OCI-LY3 (cell line): ENCODE measurements at regions not wholly inside any gene's neighbourhood (a gene's known extent, or its start where the extent isn't known, plus 50 kb on each side); places are given as distances from the start of the nearest gene placed in this dataset.

Experiments used
- CTCF ChIP-seq: fragments of 200-600, 300-600 bp; sonication (generic); IDR thresholded peaks from 2 replicates; pipeline ENCODE4 v1.5.1; 2014; ENCODE audit warnings: antibody characterized with exemption, low read length, low read depth
- EZH2phosphoT487 ChIP-seq: fragments of 200-600 bp; shearing (Covaris generic); IDR thresholded peaks from 2 replicates; pipeline ENCODE4 v1.6.1; 2018; ENCODE audit warnings: antibody characterized with exemption, mixed run types, low read depth

DNA sequence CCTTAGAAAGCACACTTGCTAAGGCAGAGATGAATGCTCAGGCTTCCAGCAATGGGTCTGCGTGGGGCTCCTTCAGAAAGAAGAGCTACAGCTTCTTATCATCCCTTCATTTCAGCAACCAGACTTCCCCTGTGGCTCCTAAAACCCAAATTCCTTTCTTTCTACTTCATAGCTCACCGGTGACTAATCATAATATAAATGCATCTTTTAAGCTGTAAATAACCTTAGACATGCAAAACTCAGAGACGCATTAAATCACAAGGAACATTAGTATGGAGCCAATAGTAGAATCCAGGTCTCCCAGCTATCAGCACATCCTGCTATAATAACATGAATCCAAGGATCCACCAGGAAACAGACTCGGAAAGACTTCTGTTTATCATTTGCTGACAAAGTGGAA is 375.6 kb downstream of the COG6 start:
- TF ChIP-seq CTCF, result no peak
- TF ChIP-seq EZH2phosphoT487, result no peak
